HTR-8/SVneo (cell line): ENCODE measurements at regions not wholly inside any gene's neighbourhood (a gene's known extent, or its start where the extent isn't known, plus 50 kb on each side); places are given as distances from the start of the nearest gene placed in this dataset.

Experiments used
- DNase-seq: peaks from one replicate; pipeline ENCODE4 v3.0.0; 2011; ENCODE audit warnings: low spot score, mixed read lengths; ENCODE audit not compliant: insufficient read length
- FAIRE-seq: peaks from 2 replicates; lab custom pipeline; 2011; peaks lifted over from hg19 to GRCh38; lab: Jason Lieb, UNC

GRCh38 chr2:228673876-228674554 is 492.5 kb upstream of the SPHKAP start:
- FAIRE-seq, result no peak
- DNase-seq, result no peak

DNA sequence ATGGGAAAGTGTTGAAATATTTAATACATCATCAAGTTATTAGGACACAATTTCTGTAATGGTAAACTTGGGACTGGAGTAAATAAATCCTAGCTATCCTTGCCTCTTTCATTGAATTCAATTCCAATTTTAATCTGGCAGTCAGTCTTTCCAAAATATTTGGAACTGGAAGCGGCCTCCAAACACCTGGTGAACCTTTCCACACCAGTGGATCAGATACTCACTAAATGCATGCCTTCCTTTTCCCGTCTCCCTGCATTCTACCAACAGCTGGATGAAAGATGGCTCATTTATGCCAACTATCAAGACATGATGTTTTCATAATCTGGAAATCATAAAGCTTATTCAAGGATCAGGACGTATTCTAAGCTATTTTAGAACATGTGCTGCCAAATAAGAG is 488.2 kb upstream of the SPHKAP start:
- DNase-seq, result no peak
- FAIRE-seq, result no peak

DNA sequence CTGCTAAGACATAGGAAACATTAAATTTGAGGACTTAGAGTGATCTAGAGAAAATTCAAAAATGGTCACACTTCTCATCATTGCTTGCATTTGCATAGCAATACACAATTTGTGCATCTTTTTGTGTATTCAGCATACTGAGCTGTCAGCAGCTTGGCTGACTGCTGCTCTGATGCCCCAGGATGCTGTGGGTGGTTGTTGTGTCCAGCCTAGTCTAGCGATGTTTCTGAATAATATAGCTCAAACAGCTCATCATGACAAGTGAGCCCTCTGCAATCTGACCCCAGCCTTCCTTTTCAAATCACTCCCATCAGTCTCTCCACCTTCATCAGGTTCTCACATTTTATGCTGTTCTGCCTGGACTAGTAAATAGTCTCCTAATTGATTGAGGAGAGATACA is 483.7 kb upstream of the SPHKAP start:
- FAIRE-seq, result no peak
- no peak for DNase-seq

- DNase-seq, result no peak
- FAIRE-seq, result no peak
Observed at GRCh38 chr2:228658998-228659397, 477.5 kb upstream of the SPHKAP start.

GRCh38 chr2:228657807-228658402 is 476.4 kb upstream of the SPHKAP start:
- DNase-seq, result no peak
- FAIRE-seq, result no peak

GRCh38 chr2:228655331-228655730 is 473.8 kb upstream of the SPHKAP start:
- no peak for FAIRE-seq
- no peak for DNase-seq

- DNase-seq (no peak), FAIRE-seq (no peak)
Observed at GRCh38 chr2:228654707-228655106, 473.2 kb upstream of the SPHKAP start.

- FAIRE-seq (no peak), DNase-seq (no peak)
Observed at GRCh38 chr2:228653884-228654283, 472.4 kb upstream of the SPHKAP start.

GRCh38 chr2:228652366-228652765 is 470.9 kb upstream of the SPHKAP start:
- DNase-seq, result no peak

DNA sequence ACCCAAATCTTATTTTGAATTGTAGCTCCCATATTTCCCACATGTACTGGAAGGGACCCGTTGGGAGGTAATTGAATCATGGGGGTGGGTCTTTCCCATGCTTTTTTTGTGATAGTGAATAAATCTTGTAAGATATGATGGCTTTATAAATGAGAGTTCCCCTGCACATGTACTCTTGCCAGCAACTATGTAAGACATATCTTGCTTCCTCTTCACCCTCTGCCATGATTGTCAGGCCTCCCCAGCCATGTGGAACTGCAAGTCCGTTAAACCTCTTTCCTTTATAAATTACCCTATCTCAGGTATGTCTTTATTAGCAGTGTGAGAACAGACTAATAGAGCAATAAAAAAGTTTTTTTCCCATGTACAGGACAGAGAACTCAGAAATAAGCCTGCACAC is 468.4 kb upstream of the SPHKAP start:
- no peak for FAIRE-seq
- no peak for DNase-seq

More at GRCh38 chr2:228652366-228652765, 470.9 kb upstream of the SPHKAP start:
- no peak for FAIRE-seq

- FAIRE-seq (no peak), DNase-seq (no peak)
Observed at GRCh38 chr2:228649447-228649846, 468.0 kb upstream of the SPHKAP start.

DNA sequence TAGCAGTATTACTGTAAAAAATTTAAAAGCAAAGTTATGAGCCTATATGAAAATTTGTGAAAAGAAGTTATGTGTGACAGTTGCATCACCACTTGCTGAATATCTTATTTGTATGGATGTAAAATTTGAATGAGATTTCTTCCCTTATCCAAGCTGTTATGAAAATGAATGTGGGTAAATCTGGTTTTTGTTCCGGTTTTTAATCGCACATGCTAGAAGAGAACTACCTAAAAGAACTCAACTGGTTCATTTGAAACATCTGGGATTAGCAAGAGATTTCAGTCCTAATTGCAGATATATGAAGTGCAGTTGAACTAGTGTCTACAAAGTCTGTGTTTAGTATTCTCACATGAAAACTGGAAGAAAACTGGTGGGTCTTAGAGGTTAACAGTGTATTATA is 467.1 kb upstream of the SPHKAP start:
- no peak for FAIRE-seq

GRCh38 chr2:228646061-228646460 is 464.6 kb upstream of the SPHKAP start:
- DNase-seq (no peak), FAIRE-seq (no peak)

More for the DNA sequence above, 467.1 kb upstream of the SPHKAP start:
- no peak for DNase-seq

DNA sequence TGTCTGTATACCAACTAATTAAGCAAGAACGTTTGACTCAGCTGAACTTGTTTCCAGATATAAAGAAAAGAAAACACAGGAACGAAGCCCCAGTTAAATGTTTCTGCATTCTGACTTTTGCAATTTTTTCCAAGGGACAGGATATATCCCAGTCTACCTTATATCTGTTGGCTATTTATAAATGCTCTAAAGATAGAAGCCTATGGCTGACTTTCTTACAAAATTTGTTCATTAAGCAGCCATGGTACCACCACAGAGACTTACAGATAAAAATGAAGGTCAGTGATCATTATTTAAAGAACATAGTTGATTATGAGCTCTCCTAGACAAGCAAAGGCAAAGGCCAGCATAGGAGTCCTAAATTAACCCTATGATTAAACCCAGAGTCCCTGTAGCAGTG is 462.7 kb upstream of the SPHKAP start:
- DNase-seq, result no peak
- no peak for FAIRE-seq

GRCh38 chr2:228642861-228643260 is 461.4 kb upstream of the SPHKAP start:
- FAIRE-seq, result no peak
- DNase-seq, result no peak

DNA sequence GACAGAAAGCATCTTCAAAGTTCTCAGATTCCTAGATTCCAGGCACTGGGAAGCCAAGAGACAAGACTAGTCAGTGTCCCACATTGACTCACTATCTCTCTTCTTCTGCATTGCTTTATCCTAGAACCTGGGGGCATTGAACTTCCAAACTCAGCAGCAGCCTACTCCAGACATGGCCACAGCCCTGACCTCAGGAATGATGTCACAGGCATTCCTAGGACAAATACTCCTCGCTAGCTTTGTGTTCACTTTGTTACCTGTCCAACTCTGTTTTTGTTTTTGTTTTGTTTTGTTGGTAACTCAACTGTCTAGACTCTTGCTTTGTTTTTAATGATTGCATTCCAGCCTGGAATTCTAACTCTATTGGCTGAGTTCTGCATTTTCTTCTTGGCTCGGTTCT is 449.3 kb upstream of the SPHKAP start:
- no peak for FAIRE-seq
- no peak for DNase-seq

- DNase-seq (no peak), FAIRE-seq (no peak)
Observed at GRCh38 chr2:228629251-228629650, 447.8 kb upstream of the SPHKAP start.

GRCh38 chr2:228628682-228629081 is 447.2 kb upstream of the SPHKAP start:
- FAIRE-seq, result no peak
- DNase-seq, result no peak

DNA sequence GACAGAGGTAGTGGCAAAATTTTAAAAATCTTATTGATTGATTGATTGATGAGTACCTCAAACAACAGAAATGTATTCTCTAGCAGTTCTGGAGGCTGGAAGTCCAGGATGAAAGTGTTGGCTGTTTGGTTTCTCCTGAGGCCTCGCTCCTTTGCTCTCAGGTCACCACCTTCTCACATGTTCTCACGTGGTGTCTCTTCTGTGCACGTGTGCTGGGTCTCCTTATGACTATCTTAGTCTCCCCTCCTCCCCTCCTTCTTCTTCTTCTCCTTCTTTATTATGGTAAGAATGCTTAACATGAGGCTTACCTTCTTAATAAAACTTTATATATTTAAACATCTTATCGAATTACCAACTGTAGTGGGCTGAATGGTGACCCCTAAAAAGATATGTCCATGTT is 446.0 kb upstream of the SPHKAP start:
- FAIRE-seq (no peak), DNase-seq (no peak)

DNA sequence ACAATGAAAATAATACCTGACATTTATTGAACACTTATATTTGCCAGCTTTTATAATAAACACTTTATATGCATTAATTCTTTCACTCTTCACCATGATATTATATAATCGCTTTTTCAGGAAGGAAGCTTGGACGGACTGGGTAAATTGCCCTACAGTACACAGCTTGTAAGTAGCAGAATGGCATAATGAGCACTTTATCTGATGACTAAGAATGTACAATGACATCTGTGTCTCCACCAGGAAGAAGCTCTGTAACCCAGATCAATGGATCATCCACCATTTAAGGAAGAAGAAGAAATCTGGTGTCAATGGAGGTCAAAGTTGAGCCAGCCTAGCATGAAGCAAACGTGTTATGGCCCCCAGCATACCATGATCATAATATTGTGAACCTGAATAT is 444.0 kb upstream of the SPHKAP start:
- DNase-seq (no peak), FAIRE-seq (no peak)

- FAIRE-seq, result no peak
- no peak for DNase-seq
Observed at GRCh38 chr2:228624733-228625132, 443.2 kb upstream of the SPHKAP start.

DNA sequence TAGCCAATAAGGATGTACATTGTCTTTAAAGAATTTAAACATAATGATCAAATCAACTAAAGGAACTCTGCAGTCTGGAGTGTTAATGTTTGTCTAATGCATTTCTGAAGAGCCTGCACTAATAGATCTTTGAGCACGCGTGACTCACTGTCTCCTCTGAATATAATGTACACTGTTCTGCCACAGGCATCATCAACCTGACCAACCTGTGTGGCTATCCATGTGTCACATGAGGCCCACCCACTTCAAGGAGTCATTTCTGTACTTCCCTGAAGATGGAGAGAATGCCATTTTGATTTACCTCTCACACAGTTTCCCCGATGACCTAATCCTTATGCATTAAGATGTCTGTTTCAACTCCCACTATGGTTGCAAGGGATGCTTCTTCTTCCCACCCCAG is 434.0 kb upstream of the SPHKAP start:
- FAIRE-seq (no peak), DNase-seq (no peak)
